Nephron (organoid): ENCODE measurements at regions not wholly inside any gene's neighbourhood (a gene's known extent, or its start where the extent isn't known, plus 50 kb on each side); places are given as distances from the start of the nearest gene placed in this dataset.
"Not testable (repeated sequence)": the region's sequence is repeated elsewhere in the genome, so short reads cannot be mapped to it uniquely, and the experiment has no call there.

ENCODE experiments used
- H3K27ac Mint-ChIP-seq, 3 experiments: 2 replicates each; pipeline ENCODE4 v1.8.0; 2020; ENCODE audit warnings: mixed read lengths in 3 of 3, mild to moderate bottlenecking in 2 of 3, moderate library complexity in 1 of 3
- H3K27me3 Mint-ChIP-seq: 2 replicates; pipeline ENCODE4 v1.8.0; 2021; ENCODE audit warnings: low read depth, mild to moderate bottlenecking, moderate library complexity, mixed read lengths
- H3K36me3 Mint-ChIP-seq: 2 replicates; pipeline ENCODE4 v1.8.0; 2020; ENCODE audit warnings: low read depth, mixed read lengths
- H3K4me1 Mint-ChIP-seq: 2 replicates; pipeline ENCODE4 v1.8.0; 2020; ENCODE audit warnings: mixed read lengths
- H3K4me3 Mint-ChIP-seq, 3 experiments: 2 replicates each; pipeline ENCODE4 v1.8.0; 2020; ENCODE audit warnings: mild to moderate bottlenecking in 3 of 3, mixed read lengths in 3 of 3, moderate library complexity in 2 of 3
- H3K9me3 Mint-ChIP-seq: 2 replicates; pipeline ENCODE4 v1.8.0; 2020; ENCODE audit warnings: mixed read lengths
- TF ChIP-seq, protein P1 (sequence below), 3 experiments: fragments of 200-600 bp; sonication (generic); IDR thresholded peaks; one replicate each; pipeline ENCODE4 v1.5.0; 2021; ENCODE audit warnings: antibody characterized with exemption in 3 of 3; ENCODE audit not compliant: unreplicated experiment in 3 of 3

DNA sequence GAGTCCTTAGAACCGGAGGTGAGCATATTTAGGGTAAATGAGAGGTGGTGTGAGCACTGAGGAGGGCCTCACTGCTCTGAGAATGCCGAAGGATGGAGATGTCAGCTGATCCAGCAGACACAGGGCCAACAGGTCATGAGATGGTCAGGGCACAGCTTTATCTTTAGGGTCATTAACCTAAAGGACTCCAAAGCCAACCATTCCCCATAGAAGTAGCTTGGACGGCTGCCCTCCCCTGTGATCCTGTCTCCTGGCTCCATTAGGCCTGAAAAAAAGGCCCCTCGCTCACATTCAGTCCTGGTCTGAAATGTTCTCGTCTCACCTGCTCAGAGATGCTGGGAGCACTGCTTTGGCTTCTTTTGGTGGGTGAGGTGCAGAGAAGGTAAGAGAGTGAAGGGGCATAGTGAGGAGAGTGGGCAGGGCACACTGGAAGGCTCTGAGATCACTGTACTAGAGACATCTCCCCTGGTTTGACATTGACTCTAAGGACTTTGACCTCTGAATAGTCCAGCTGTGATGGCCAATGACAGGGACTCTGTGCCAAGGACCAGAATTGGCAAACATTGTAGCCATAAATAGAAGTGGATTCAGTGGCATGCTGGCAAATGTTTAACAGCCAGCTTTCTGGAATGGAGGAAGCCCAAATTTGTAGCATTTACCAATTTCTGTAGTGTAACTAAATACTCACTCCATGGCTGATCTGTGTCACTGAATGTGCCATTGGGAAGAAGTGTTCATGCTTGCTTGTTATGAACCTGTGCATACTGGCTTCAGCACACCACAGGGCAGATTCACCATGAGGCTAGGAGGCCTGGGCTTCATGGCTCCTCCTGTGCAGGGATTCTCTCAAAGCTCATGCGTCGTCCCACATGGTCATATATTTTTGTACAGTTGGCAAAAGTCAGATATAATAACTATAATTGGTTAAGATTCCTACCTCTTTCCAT is 76.2 kb upstream of the MRPS22 start:
- TF ChIP-seq, protein P1, sequence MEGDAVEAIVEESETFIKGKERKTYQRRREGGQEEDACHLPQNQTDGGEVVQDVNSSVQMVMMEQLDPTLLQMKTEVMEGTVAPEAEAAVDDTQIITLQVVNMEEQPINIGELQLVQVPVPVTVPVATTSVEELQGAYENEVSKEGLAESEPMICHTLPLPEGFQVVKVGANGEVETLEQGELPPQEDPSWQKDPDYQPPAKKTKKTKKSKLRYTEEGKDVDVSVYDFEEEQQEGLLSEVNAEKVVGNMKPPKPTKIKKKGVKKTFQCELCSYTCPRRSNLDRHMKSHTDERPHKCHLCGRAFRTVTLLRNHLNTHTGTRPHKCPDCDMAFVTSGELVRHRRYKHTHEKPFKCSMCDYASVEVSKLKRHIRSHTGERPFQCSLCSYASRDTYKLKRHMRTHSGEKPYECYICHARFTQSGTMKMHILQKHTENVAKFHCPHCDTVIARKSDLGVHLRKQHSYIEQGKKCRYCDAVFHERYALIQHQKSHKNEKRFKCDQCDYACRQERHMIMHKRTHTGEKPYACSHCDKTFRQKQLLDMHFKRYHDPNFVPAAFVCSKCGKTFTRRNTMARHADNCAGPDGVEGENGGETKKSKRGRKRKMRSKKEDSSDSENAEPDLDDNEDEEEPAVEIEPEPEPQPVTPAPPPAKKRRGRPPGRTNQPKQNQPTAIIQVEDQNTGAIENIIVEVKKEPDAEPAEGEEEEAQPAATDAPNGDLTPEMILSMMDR (IDR thresholded peaks at IDR 0.05; ENCODE audit: unreplicated experiment in 3 of 3): no peak
- Mint-ChIP-seq H3K27ac (no peak overlapping the region), H3K9me3 (no peaks in the 10 kb centered on the region), H3K4me3 (no peak overlapping the region), H3K36me3 (no peaks in the 10 kb centered on the region), H3K27me3 (peaks cover 14% of the 10 kb centered on the region), H3K4me1 (no peaks in the 10 kb centered on the region)

GRCh38 chr3:139269984-139270383 is 73.8 kb upstream of the MRPS22 start:
- Mint-ChIP-seq H3K27me3 (peaks cover 9% of the 10 kb centered on the region), H3K36me3 (no peaks in the 10 kb centered on the region), H3K9me3 (no peaks in the 10 kb centered on the region), H3K27ac (no peak overlapping the region), H3K4me3 (no peak overlapping the region), H3K4me1 (no peaks in the 10 kb centered on the region)
- TF ChIP-seq, protein P1 (IDR thresholded peaks at IDR 0.05; ENCODE audit: unreplicated experiment in 3 of 3): no peak

GRCh38 chr3:139270652-139271051 is 73.2 kb upstream of the MRPS22 start:
- not testable (repeated sequence) for H3K4me3 Mint-ChIP-seq, H3K9me3 Mint-ChIP-seq

GRCh38 chr3:139280027-139280671 is 63.7 kb upstream of the MRPS22 start:
- H3K27me3 Mint-ChIP-seq: peaks cover 12% of the 10 kb centered on the region
- no peaks in the 10 kb centered on the region for H3K4me1 Mint-ChIP-seq
- peaks cover 5% of the 10 kb centered on the region for H3K9me3 Mint-ChIP-seq
- H3K36me3 Mint-ChIP-seq: no peaks in the 10 kb centered on the region
- TF ChIP-seq, protein P1 (IDR thresholded peaks at IDR 0.05; ENCODE audit: unreplicated experiment in 3 of 3): no peak
- no peak overlapping the region for H3K27ac Mint-ChIP-seq
- H3K4me3 Mint-ChIP-seq: no peak overlapping the region

More at GRCh38 chr3:139270652-139271051, 73.2 kb upstream of the MRPS22 start:
- H3K27ac Mint-ChIP-seq, H3K4me1 Mint-ChIP-seq, H3K27me3 Mint-ChIP-seq, H3K36me3 Mint-ChIP-seq: not testable (repeated sequence)

DNA sequence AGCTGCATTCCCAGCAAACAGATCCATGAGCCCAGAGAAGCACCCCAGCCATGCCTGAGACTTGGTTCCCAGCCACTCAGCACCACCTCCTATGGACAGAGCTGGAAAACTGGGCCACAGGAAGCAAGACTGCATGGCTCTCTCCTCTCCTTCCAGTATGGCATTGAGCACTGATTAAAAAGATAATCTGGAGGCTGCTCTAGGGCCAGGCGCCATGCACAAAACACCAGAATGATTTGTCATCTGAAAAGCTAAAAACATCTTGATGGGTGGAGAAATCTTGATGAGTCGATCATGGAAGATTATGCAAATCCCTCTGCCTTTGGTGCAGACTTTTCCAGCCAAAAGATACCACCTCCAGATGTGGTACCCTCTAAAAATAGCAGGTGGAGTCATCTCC is 62.7 kb upstream of the MRPS22 start:
- Mint-ChIP-seq H3K9me3 (peaks cover 2% of the 10 kb centered on the region), H3K4me1 (no peaks in the 10 kb centered on the region), H3K36me3 (no peaks in the 10 kb centered on the region), H3K27ac (no peak overlapping the region), H3K27me3 (peaks cover 12% of the 10 kb centered on the region), H3K4me3 (no peak overlapping the region)
- TF ChIP-seq, protein P1 (IDR thresholded peaks at IDR 0.05; ENCODE audit: unreplicated experiment in 3 of 3): no peak

- TF ChIP-seq, protein P1 (IDR thresholded peaks at IDR 0.05; ENCODE audit: unreplicated experiment in 3 of 3): no peak
- Mint-ChIP-seq H3K27ac (no peak overlapping the region), H3K36me3 (no peaks in the 10 kb centered on the region), H3K4me1 (no peaks in the 10 kb centered on the region), H3K9me3 (peaks cover 2% of the 10 kb centered on the region), H3K4me3 (no peak overlapping the region), H3K27me3 (peaks cover 12% of the 10 kb centered on the region)
Measured at GRCh38 chr3:139281522-139282196, 62.2 kb upstream of the MRPS22 start.
